AG04450 (cell line): ENCODE measurements at regions not wholly inside any gene's neighbourhood (a gene's known extent, or its start where the extent isn't known, plus 50 kb on each side); places are given as distances from the start of the nearest gene placed in this dataset.

Source experiments
- CTCF ChIA-PET: fragments of 300-600, 350-600 bp; formaldehyde crosslinking; extraction: SDS; loops from one replicate; lab custom pipeline; 2022; ENCODE audit warnings: antibody characterized with exemption, inconsistent platforms; lab: Charles Lee
- POLR2A ChIA-PET: fragments of 350-600 bp; formaldehyde crosslinking; extraction: SDS; loops from one replicate; lab custom pipeline; 2021; ENCODE audit warnings: antibody characterized with exemption, inconsistent platforms; lab: Yijun Ruan, JAX
- DNase-seq: peaks from one replicate; pipeline ENCODE4 v3.0.0-alpha.2; 2011; ENCODE audit warnings: low read depth, low spot score
- H3K27ac ChIP-seq: one replicate; pipeline ENCODE4 v1.5.1; 2012; ENCODE audit warnings: low read depth, low read length, control low read depth
- H3K27me3 ChIP-seq: one replicate; pipeline ENCODE4 v1.6.0; 2012; ENCODE audit warnings: low read length; ENCODE audit not compliant: control insufficient read depth, insufficient read depth
- H3K4me3 ChIP-seq: 2 replicates; pipeline ENCODE4 v1.5.1; 2011; ENCODE audit warnings: mild to moderate bottlenecking, low read depth, low read length, control low read depth
- H3K9me3 ChIP-seq: 2 replicates; pipeline ENCODE4 v1.5.1; 2012; ENCODE audit warnings: low read length; ENCODE audit not compliant: control insufficient read depth, insufficient read depth
- TF ChIP-seq, protein P1 (sequence below): IDR thresholded peaks from 2 replicates; pipeline ENCODE4 v1.5.1; 2011; ENCODE audit warnings: low read depth, low read length, control low read depth, inconsistent platforms

DNA sequence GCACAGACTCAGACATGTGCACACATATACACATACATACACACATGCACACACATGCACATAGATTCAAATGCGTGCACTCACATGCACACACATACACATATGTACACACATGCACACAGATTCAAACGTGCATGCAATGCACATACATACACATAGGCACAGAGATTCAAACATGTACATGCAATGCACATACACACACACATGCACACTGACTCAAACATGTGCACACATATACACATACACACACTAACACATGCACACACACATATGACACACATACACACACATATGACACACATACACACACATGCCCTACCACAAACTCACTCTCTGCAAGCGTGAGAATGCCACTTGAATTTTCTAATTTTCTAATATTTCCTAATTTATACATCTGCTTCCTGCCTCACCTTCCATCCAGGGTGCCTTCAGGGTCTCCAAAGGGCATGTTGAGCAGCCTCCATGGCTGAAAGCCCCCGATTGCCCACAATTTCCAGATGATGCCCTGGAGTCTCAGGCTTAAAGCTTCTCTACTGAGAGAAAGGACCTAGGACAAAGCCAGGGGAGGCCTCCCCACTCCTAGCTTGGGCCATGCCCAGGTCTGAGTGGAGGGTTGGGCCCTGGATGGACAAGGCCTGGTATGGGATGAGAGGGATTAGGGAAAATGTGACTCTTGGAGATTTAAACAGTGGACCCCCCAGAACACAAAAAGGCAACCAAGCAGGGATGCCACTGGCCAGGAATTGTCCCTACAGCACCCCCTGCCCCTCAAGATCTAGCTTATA is 487.1 kb downstream of the TCERG1L start:
- Histone ChIP-seq H3K27ac (no peak overlapping the region), H3K27me3 (no peaks in the 10 kb centered on the region), H3K9me3 (peaks cover 28% of the 10 kb centered on the region), H3K4me3 (no peak overlapping the region)
- POLR2A ChIA-PET: no interaction called here
- no peak for DNase-seq
- CTCF ChIA-PET: no interaction called here
- TF ChIP-seq, protein P1, sequence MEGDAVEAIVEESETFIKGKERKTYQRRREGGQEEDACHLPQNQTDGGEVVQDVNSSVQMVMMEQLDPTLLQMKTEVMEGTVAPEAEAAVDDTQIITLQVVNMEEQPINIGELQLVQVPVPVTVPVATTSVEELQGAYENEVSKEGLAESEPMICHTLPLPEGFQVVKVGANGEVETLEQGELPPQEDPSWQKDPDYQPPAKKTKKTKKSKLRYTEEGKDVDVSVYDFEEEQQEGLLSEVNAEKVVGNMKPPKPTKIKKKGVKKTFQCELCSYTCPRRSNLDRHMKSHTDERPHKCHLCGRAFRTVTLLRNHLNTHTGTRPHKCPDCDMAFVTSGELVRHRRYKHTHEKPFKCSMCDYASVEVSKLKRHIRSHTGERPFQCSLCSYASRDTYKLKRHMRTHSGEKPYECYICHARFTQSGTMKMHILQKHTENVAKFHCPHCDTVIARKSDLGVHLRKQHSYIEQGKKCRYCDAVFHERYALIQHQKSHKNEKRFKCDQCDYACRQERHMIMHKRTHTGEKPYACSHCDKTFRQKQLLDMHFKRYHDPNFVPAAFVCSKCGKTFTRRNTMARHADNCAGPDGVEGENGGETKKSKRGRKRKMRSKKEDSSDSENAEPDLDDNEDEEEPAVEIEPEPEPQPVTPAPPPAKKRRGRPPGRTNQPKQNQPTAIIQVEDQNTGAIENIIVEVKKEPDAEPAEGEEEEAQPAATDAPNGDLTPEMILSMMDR: no peak

DNA sequence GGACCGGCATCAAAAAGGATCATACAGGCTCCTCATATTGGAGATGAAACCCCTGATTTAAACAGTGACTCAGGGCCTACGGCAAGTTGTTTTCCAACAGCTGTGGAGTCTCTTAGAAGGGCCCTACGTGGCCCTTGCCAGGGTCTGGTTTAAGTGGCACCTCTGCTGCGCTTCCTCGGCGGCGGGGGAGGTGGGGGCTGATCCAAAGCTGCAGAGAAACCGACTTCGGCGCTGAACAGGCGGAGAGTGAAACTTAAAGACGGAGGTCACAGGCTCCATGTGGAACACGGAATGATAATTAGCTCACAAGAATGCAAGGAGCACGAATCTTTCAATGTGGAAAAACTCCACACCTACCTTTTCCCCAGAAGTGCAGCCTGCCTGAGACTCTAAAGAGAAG is 477.9 kb downstream of the TCERG1L start:
- no peaks in the 10 kb centered on the region for H3K27me3 ChIP-seq
- H3K9me3 ChIP-seq: peaks cover 53% of the 10 kb centered on the region
- ChIA-PET POLR2A (no interaction called here), CTCF (no interaction called here)
- H3K27ac ChIP-seq: no peak overlapping the region
- DNase-seq: no peak
- H3K4me3 ChIP-seq: no peak overlapping the region
- TF ChIP-seq, protein P1: no peak

DNA sequence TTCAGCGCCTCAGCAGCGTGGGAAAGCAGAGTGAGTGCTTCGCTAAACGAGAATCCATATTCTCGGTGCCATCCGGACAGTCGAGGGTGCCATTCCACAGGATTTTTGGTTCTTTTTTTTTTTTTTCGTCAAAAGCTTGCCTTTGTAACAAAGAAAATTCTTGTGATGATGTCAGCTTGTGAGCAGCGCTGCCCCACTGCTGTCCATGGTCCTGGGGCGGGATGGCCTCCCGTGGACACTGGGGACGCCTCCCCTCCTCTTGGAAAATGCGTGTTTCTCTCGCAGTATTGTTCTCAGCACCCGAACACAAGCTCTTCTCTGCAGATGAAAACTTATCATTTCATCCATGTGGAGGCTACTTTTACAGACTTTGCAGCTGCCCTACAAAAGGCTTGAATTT is 477.4 kb downstream of the TCERG1L start:
- H3K9me3 ChIP-seq: peaks cover 53% of the 10 kb centered on the region
- no peaks in the 10 kb centered on the region for H3K27me3 ChIP-seq
- DNase-seq: no peak
- CTCF ChIA-PET: interaction anchor here (0.6 kb wide), 1 partner anchor 1206 kb away, joined by 3 read pairs; no protein-coding TSS in a partner anchor
- no peak overlapping the region for H3K4me3 ChIP-seq
- POLR2A ChIA-PET: no interaction called here
- H3K27ac ChIP-seq: no peak overlapping the region
- TF ChIP-seq, protein P1: no peak

DNA sequence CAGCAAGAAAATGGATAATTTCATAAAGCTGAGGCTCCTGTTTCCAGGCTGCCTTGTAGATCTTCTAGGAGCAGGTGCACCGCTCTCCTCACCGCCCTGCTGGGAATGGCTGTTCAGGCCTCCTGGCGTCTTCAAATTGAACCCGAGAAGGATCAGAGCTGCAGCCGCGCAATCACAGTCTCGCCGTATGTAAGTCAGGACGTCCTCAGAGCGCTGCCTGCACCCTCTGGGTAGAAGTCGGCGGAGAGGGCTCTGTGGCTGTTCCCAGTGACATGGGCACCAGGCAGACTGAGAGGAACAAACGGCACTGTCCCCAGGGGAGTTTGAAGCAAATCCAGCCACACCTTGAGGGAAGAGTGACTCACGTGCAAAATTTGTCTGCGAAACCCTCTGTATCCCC is 476.9 kb downstream of the TCERG1L start:
- H3K9me3 ChIP-seq: peaks cover 57% of the 10 kb centered on the region
- no peak overlapping the region for H3K27ac ChIP-seq
- DNase-seq: no peak
- H3K27me3 ChIP-seq: no peaks in the 10 kb centered on the region
- H3K4me3 ChIP-seq: no peak overlapping the region
- CTCF ChIA-PET: interaction anchor here (0.6 kb wide), 1 partner anchor 1206 kb away, joined by 3 read pairs; no protein-coding TSS in a partner anchor
- POLR2A ChIA-PET: no interaction called here
- TF ChIP-seq, protein P1: no peak

DNA sequence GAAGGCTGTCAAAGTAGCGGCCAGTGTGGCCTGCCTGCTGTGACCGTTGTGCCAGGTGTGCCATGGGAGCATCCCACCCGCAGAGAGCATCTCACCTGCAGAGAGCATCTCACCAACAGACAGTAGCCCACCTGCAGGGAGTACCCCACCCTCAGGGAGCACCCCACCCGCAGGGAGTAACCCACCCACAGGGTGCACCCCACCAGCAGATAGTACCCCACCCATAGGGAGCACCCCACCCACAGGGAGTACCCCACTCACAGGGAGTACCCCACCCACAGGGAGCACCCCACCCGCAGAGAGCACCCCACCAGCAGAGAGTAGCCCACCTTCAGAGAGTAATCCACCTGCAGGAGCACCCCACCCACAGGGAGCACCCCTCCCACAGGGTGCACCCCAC is 476.5 kb downstream of the TCERG1L start:
- H3K27ac ChIP-seq: no peak overlapping the region
- TF ChIP-seq, protein P1: no peak
- ChIA-PET CTCF (no interaction called here), POLR2A (no interaction called here)
- DNase-seq: no peak
- peaks cover 62% of the 10 kb centered on the region for H3K9me3 ChIP-seq
- H3K4me3 ChIP-seq: no peak overlapping the region
- H3K27me3 ChIP-seq: no peaks in the 10 kb centered on the region
